Stimulated activated CD4-positive, alpha-beta T cell treated with anti-CD3 and anti-CD28 coated beads, TNF-alpha, amount 100 ng/mL, for 24 hours (primary cell): ENCODE measurements at regions not wholly inside any gene's neighbourhood (a gene's known extent, or its start where the extent isn't known, plus 50 kb on each side); places are given as distances from the start of the nearest gene placed in this dataset.
"Not testable (repeated sequence)": the region's sequence is repeated elsewhere in the genome, so short reads cannot be mapped to it uniquely, and the experiment has no call there.

Source experiments
- DNase-seq, 3 experiments: peaks; one replicate each; pipeline ENCODE4 v3.0.0-alpha.2; 2020; ENCODE audit warnings: low read depth in 3 of 3

GRCh38 chr10:33008499-33009243 lies 50.6 kb upstream of the ITGB1 start:
- peak; percentile 30 to 71 (median 47) for DNase-seq

- not testable (repeated sequence) for DNase-seq
Observed at GRCh38 chr10:33007731-33008381, 49.8 kb upstream of the ITGB1 start.
